Smooth muscle cell (in vitro differentiated cells): ENCODE measurements at regions not wholly inside any gene's neighbourhood (a gene's known extent, or its start where the extent isn't known, plus 50 kb on each side); places are given as distances from the start of the nearest gene placed in this dataset.

Experiments used
- DNase-seq: peaks from one replicate; lab custom pipeline; 2025; ENCODE audit not compliant: unreplicated experiment; lab: John Stamatoyannopoulos, UW
- H2AFZ ChIP-seq: fragments of 200-600 bp; sonication (generic); 2 replicates; pipeline ENCODE4 v1.6.0; 2016; ENCODE audit warnings: antibody characterized with exemption, low read depth, mild to moderate bottlenecking
- H3F3A ChIP-seq: fragments of 200-600 bp; sonication (generic); 2 replicates; pipeline ENCODE4 v1.6.0; 2017; ENCODE audit warnings: antibody characterized with exemption, low read depth
- H3K27ac ChIP-seq: fragments of 200-600 bp; sonication (generic); 2 replicates; pipeline ENCODE4 v1.5.1; 2016; ENCODE audit warnings: low read depth, mild to moderate bottlenecking
- H3K27me3 ChIP-seq: fragments of 200-600 bp; sonication (generic); 2 replicates; pipeline ENCODE4 v1.6.1; 2016; ENCODE audit warnings: low read depth, mild to moderate bottlenecking
- H3K36me3 ChIP-seq: fragments of 200-600 bp; sonication (generic); 2 replicates; pipeline ENCODE4 v1.5.1; 2016; ENCODE audit warnings: low read depth
- H3K4me1 ChIP-seq: fragments of 200-600 bp; sonication (generic); 2 replicates; pipeline ENCODE4 v1.5.1; 2016; ENCODE audit warnings: low read depth
- H3K4me2 ChIP-seq: fragments of 200-600 bp; sonication (generic); 2 replicates; pipeline ENCODE4 v1.6.0; 2016; ENCODE audit warnings: mild to moderate bottlenecking
- H3K4me3 ChIP-seq: fragments of 200-600 bp; sonication (generic); 2 replicates; pipeline ENCODE4 v1.5.1; 2016; ENCODE audit warnings: mild to moderate bottlenecking
- H3K79me2 ChIP-seq: fragments of 200-600 bp; sonication (generic); 2 replicates; pipeline ENCODE4 v1.6.0; 2016; ENCODE audit warnings: low read depth, mild to moderate bottlenecking
- H3K9ac ChIP-seq: fragments of 200-600 bp; sonication (generic); 2 replicates; pipeline ENCODE4 v1.6.0; 2016; ENCODE audit warnings: low read depth
- H3K9me3 ChIP-seq: fragments of 200-600 bp; sonication (generic); replicated peaks from 2 replicates; pipeline ENCODE4 v1.5.1; 2016; ENCODE audit warnings: low read depth
- H4K20me1 ChIP-seq: fragments of 200-600 bp; sonication (generic); 2 replicates; pipeline ENCODE4 v1.6.0; 2016; ENCODE audit warnings: low read depth
- WGBS: methylation state at CpG from one replicate; pipeline ENCODE4 v1.1.7; 2016; ENCODE audit warnings: low lambda C conversion rate; 5-methylcytosine and 5-hydroxymethylcytosine counted together
- TF ChIP-seq, protein P1 (sequence below): fragments of 200-600 bp; sonication (generic); IDR thresholded peaks from 2 replicates; pipeline ENCODE4 v1.5.1; 2017; ENCODE audit warnings: borderline replicate concordance, mild to moderate bottlenecking, antibody characterized with exemption; ENCODE audit not compliant: insufficient read depth, poor library complexity, severe bottlenecking

- Histone ChIP-seq H4K20me1 (no peaks in the 10 kb centered on the region), H3K79me2 (no peaks in the 10 kb centered on the region), H3K27me3 (no peaks in the 10 kb centered on the region), H3K4me3 (no peak overlapping the region), H3K9ac (peak overlapping the region; percentile 90), H3K27ac (peak overlapping the region; percentile 98), H3K36me3 (no peaks in the 10 kb centered on the region), H2AFZ (no peak overlapping the region), H3K4me1 (no peaks in the 10 kb centered on the region), H3F3A (peaks cover 6% of the 10 kb centered on the region), H3K4me2 (no peak overlapping the region), H3K9me3 (no peaks in the 10 kb centered on the region)
- DNase-seq: no peak
- TF ChIP-seq, protein P1, sequence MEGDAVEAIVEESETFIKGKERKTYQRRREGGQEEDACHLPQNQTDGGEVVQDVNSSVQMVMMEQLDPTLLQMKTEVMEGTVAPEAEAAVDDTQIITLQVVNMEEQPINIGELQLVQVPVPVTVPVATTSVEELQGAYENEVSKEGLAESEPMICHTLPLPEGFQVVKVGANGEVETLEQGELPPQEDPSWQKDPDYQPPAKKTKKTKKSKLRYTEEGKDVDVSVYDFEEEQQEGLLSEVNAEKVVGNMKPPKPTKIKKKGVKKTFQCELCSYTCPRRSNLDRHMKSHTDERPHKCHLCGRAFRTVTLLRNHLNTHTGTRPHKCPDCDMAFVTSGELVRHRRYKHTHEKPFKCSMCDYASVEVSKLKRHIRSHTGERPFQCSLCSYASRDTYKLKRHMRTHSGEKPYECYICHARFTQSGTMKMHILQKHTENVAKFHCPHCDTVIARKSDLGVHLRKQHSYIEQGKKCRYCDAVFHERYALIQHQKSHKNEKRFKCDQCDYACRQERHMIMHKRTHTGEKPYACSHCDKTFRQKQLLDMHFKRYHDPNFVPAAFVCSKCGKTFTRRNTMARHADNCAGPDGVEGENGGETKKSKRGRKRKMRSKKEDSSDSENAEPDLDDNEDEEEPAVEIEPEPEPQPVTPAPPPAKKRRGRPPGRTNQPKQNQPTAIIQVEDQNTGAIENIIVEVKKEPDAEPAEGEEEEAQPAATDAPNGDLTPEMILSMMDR: no peak
- WGBS: 43% methylated on average over 3 of the region's 3 CpGs
Observed at GRCh38 chrX:3527166-3527565, 180.7 kb upstream of the MXRA5 start.

DNA sequence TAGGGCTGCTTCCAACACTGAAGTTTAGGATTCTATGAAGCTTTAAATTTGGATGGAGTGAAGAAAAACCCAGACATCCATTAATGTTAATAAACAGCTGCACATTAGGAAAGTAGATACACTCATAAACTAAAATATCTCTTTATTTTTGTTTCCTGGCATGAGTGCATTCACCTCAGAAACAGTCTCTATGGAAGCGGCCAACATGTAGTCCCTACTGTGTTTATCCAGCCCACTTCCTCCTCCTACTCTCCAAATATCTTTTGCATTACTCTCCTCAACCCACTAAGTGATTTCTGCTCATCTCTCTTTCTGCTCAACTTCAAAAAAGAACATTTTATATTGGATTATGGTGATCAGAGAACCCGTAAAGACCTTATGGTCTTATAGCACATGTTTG is 180.3 kb upstream of the MXRA5 start:
- Histone ChIP-seq H3K9ac (peak overlapping the region; percentile 90), H3K4me3 (no peak overlapping the region), H3K27me3 (no peaks in the 10 kb centered on the region), H3K4me2 (peak overlapping the region; percentile 69), H3K4me1 (peaks cover 2% of the 10 kb centered on the region), H4K20me1 (no peaks in the 10 kb centered on the region), H3K36me3 (no peaks in the 10 kb centered on the region), H2AFZ (no peak overlapping the region), H3K27ac (peak overlapping the region; percentile 98), H3F3A (peaks cover 6% of the 10 kb centered on the region), H3K9me3 (no peaks in the 10 kb centered on the region), H3K79me2 (no peaks in the 10 kb centered on the region)
- TF ChIP-seq, protein P1: no peak
- 38% methylated on average over 2 of the region's 2 CpGs for WGBS
- DNase-seq: no peak

GRCh38 chrX:3526071-3526470 is 179.6 kb upstream of the MXRA5 start:
- Histone ChIP-seq H3K79me2 (no peaks in the 10 kb centered on the region), H2AFZ (no peak overlapping the region), H3K9ac (peak overlapping the region; percentile 90), H3K27ac (peak overlapping the region; percentile 98), H3K9me3 (no peaks in the 10 kb centered on the region), H3K27me3 (no peaks in the 10 kb centered on the region), H3K36me3 (no peaks in the 10 kb centered on the region), H3K4me1 (peaks cover 5% of the 10 kb centered on the region), H3K4me2 (peak overlapping the region; percentile 69), H4K20me1 (no peaks in the 10 kb centered on the region), H3K4me3 (no peak overlapping the region), H3F3A (peaks cover 6% of the 10 kb centered on the region)
- DNase-seq: no peak
- TF ChIP-seq, protein P1: no peak
- 37% methylated on average over 5 of the region's 5 CpGs for WGBS

DNA sequence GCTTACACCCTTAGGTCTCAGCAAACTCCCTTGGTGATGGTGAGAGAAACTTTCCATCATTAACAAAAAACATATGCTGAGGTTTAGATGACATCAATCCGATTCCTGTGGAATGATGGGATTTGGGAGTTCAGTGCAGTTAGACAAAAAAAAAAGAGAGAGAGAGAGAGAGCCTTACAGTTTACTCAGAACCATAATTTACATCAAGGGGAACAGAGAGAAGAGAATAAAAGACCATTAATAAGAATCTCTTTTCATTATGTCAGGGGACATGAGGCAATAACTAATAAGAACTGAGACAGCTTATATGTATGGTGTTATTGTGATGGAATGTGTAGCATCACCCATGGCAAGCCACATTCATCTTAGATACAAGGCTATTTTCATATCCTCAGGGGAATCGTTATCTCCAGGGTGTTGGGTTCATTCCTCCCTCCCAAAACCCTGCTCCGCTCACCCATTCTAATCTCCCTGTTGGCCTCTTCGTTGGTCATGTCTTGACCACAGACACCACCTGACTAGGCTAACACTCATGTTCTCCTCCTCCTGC is 175.7 kb upstream of the MXRA5 start:
- TF ChIP-seq, protein P1: no peak
- Histone ChIP-seq H3K36me3 (no peaks in the 10 kb centered on the region), H2AFZ (no peak overlapping the region), H3K4me1 (peaks cover 5% of the 10 kb centered on the region), H4K20me1 (no peaks in the 10 kb centered on the region), H3K9me3 (no peaks in the 10 kb centered on the region), H3K4me2 (peak overlapping the region; percentile 44), H3K4me3 (no peak overlapping the region), H3K9ac (peak overlapping the region; percentile 65), H3K27ac (peak overlapping the region; percentile 99), H3K79me2 (no peaks in the 10 kb centered on the region), H3K27me3 (no peaks in the 10 kb centered on the region), H3F3A (peaks cover 10% of the 10 kb centered on the region)
- 34% methylated on average over 4 of the region's 4 CpGs for WGBS
- DNase-seq: no peak
